Esophagus muscularis mucosa (tissue), 4 donors: ENCODE measurements at regions not wholly inside any gene's neighbourhood (a gene's known extent, or its start where the extent isn't known, plus 50 kb on each side); places are given as distances from the start of the nearest gene placed in this dataset.

Source experiments
- EP300 ChIP-seq: sonication (generic); formaldehyde crosslinking; IDR thresholded peaks from one replicate; pipeline ENCODE4 v1.6.1; 2017; ENCODE audit warnings: antibody characterized with exemption
- POLR2A ChIP-seq: fragments of 450-650 bp; IDR thresholded peaks from one replicate; pipeline ENCODE4 v1.6.1; 2017; ENCODE audit warnings: antibody characterized with exemption, moderate library complexity, mild to moderate bottlenecking, low read depth
- POLR2AphosphoS5 ChIP-seq, 2 donors: sonication (generic); formaldehyde crosslinking; IDR thresholded peaks; one replicate each; pipeline ENCODE4 v1.6.1; 2017; ENCODE audit warnings: antibody characterized with exemption in 2 of 2
- TF ChIP-seq, protein P1 (sequence below), 3 experiments: fragments of 200-600 bp in 2 of 3; fragments of 450-650 bp in 1 of 3; sonication (generic) in 2 of 3; IDR thresholded peaks; one replicate each; pipeline ENCODE4 v1.5.1; 2017 to 2019; ENCODE audit warnings: antibody characterized with exemption in 3 of 3, mild to moderate bottlenecking in 2 of 3, moderate library complexity in 1 of 3

DNA sequence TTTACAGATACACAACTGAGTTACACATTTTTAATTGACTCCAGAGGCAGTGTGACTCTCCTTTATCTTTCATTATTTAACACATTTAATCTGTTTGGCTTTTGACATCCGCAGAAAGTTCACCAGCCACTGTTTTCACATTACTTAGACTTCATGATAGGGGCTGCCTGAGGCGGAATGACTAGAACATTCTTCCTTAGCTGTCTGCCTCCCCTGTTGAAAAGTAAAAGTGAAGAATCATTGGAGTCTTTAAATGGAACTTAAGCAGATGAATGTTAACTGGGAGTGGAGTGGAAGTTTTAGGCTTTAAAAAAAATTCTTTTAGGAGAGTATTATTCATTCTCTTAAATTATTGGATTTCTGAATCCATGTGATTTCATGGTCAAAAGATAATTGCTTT is 229.2 kb upstream of the MTNR1B start:
- TF ChIP-seq POLR2A (no peak), POLR2AphosphoS5 (IDR thresholded peaks at IDR 0.05) (no peak), EP300 (no peak)
- TF ChIP-seq, protein P1, sequence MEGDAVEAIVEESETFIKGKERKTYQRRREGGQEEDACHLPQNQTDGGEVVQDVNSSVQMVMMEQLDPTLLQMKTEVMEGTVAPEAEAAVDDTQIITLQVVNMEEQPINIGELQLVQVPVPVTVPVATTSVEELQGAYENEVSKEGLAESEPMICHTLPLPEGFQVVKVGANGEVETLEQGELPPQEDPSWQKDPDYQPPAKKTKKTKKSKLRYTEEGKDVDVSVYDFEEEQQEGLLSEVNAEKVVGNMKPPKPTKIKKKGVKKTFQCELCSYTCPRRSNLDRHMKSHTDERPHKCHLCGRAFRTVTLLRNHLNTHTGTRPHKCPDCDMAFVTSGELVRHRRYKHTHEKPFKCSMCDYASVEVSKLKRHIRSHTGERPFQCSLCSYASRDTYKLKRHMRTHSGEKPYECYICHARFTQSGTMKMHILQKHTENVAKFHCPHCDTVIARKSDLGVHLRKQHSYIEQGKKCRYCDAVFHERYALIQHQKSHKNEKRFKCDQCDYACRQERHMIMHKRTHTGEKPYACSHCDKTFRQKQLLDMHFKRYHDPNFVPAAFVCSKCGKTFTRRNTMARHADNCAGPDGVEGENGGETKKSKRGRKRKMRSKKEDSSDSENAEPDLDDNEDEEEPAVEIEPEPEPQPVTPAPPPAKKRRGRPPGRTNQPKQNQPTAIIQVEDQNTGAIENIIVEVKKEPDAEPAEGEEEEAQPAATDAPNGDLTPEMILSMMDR (IDR thresholded peaks at IDR 0.05) = no peak
